B cell (primary cell): ENCODE measurements at regions not wholly inside any gene's neighbourhood (a gene's known extent, or its start where the extent isn't known, plus 50 kb on each side); places are given as distances from the start of the nearest gene placed in this dataset.

Experiments
- ATAC-seq: fragments of 200-7000 bp; cut with Tn5 transposase; one replicate; pipeline ENCODE4 v1.10.0; 2021; ENCODE audit warnings: low read depth, mild to moderate bottlenecking, moderate number of reproducible peaks, moderate library complexity
- CTCF ChIA-PET: fragments of 350-600 bp; sonication (Branson Sonifier 250); formaldehyde crosslinking; loops from one replicate; lab custom pipeline; 2021; ENCODE audit warnings: antibody characterized with exemption, inconsistent platforms; lab: Charles Lee
- POLR2A ChIA-PET: fragments of 350-600 bp; sonication (Branson Sonifier 250); formaldehyde crosslinking; loops from one replicate; lab custom pipeline; 2021; ENCODE audit warnings: antibody characterized with exemption; lab: Charles Lee
- DNase-seq: peaks from one replicate; pipeline ENCODE4 v3.0.0; 2013
- H2AFZ ChIP-seq: 2 replicates; pipeline ENCODE4 v1.6.1; 2012; ENCODE audit warnings: mild to moderate bottlenecking, low read depth, low read length; ENCODE audit not compliant: insufficient read depth, poor library complexity, severe bottlenecking
- H3K27ac ChIP-seq, 2 donors: 1 replicate in 1 of 2; 2 replicates in 1 of 2; pipeline ENCODE4 v1.5.1; 2012 to 2013; ENCODE audit warnings: low read length in 2 of 2, mild to moderate bottlenecking in 2 of 2, moderate library complexity in 1 of 2
- H3K27me3 ChIP-seq, 4 experiments: fragments of 200-600 bp in 1 of 4; sonication (generic) in 1 of 4; replicated peaks in 1 of 4; 1 replicate in 2 of 4; 2 replicates in 2 of 4; pipeline versions ENCODE4 v1.6.1 to v1.7.0; 2013 to 2016; ENCODE audit warnings: low read length in 3 of 4, mild to moderate bottlenecking in 2 of 4, mixed read lengths in 1 of 4, moderate library complexity in 1 of 4; ENCODE audit not compliant: insufficient read depth in 4 of 4, control insufficient read depth in 3 of 4; ENCODE audit errors: control extremely low read depth in 1 of 4
- H3K36me3 ChIP-seq, 2 experiments: replicated peaks in 1 of 2; 1 replicate in 1 of 2; 2 replicates in 1 of 2; pipeline versions ENCODE4 v1.6.1 to v1.7.1; 2013; ENCODE audit warnings: low read length in 1 of 2; ENCODE audit not compliant: insufficient read depth in 2 of 2, control insufficient read depth in 1 of 2; ENCODE audit errors: control extremely low read depth in 1 of 2, extremely low read depth in 1 of 2
- H3K4me1 ChIP-seq, 2 donors: fragments of 200-600 bp in 1 of 2; sonication (generic) in 1 of 2; 1 replicate in 1 of 2; 2 replicates in 1 of 2; pipeline versions ENCODE4 v1.5.1 to v1.6.1; 2013 to 2017; ENCODE audit warnings: low read length in 2 of 2; ENCODE audit not compliant: control insufficient read depth in 2 of 2, insufficient read depth in 2 of 2
- H3K4me2 ChIP-seq: replicated peaks from 2 replicates; pipeline ENCODE3; 2012; ENCODE audit warnings: mild to moderate bottlenecking, low read depth, low read length; ENCODE audit not compliant: poor library complexity, severe bottlenecking
- H3K4me3 ChIP-seq, 5 experiments: fragments of 200-600 bp in 1 of 5; sonication (generic) in 1 of 5; 1 replicate in 3 of 5; 2 replicates in 2 of 5; pipeline versions ENCODE4 v1.5.1 to v1.7.0; 2011 to 2016; ENCODE audit warnings: low read length in 4 of 5, mild to moderate bottlenecking in 4 of 5, low read depth in 2 of 5, control low read depth in 1 of 5, moderate library complexity in 1 of 5; ENCODE audit not compliant: insufficient read depth in 1 of 5; ENCODE audit errors: control extremely low read depth in 1 of 5, extremely low read depth in 1 of 5
- H3K79me2 ChIP-seq: fragments of 200-600 bp; sonication (generic); one replicate; pipeline ENCODE4 v1.6.0; 2016; ENCODE audit warnings: low read length; ENCODE audit not compliant: control insufficient read depth, insufficient read depth
- H3K9ac ChIP-seq: fragments of 200-600 bp; sonication (generic); 2 replicates; pipeline ENCODE4 v1.6.1; 2017; ENCODE audit warnings: mild to moderate bottlenecking, low read length, moderate library complexity
- H3K9me3 ChIP-seq, 3 donors: one replicate each; pipeline versions ENCODE4 v1.6.1 to v1.7.1; 2013; ENCODE audit warnings: low read length in 2 of 3; ENCODE audit not compliant: control insufficient read depth in 2 of 3, insufficient read depth in 1 of 3; ENCODE audit errors: control extremely low read depth in 1 of 3
- H4K20me1 ChIP-seq: 2 replicates; pipeline ENCODE4 v1.6.0; 2012; ENCODE audit warnings: mild to moderate bottlenecking, low read length; ENCODE audit not compliant: insufficient read depth, control insufficient read depth, poor library complexity, severe bottlenecking
- H3K27ac Mint-ChIP-seq: one replicate; pipeline ENCODE4 v1.8.0; 2021; ENCODE audit warnings: mixed read lengths
- H3K27me3 Mint-ChIP-seq: one replicate; pipeline ENCODE4 v1.8.0; 2021; ENCODE audit warnings: mixed read lengths
- H3K4me1 Mint-ChIP-seq: one replicate; pipeline ENCODE4 v1.8.0; 2021; ENCODE audit warnings: mixed read lengths
- H3K4me3 Mint-ChIP-seq: one replicate; pipeline ENCODE4 v1.8.0; 2021; ENCODE audit warnings: mixed read lengths
- H3K9me3 Mint-ChIP-seq: one replicate; pipeline ENCODE4 v1.8.0; 2022; ENCODE audit warnings: mixed read lengths; ENCODE audit not compliant: insufficient read depth
- CTCF ChIP-seq: fragments of 200-600 bp; IDR thresholded peaks from one replicate; pipeline ENCODE4 v1.8.0; 2022; ENCODE audit warnings: antibody characterized with exemption, mild to moderate bottlenecking
- EZH2 ChIP-seq: IDR thresholded peaks from 2 replicates; pipeline ENCODE4 v1.6.1; 2012; ENCODE audit warnings: borderline replicate concordance, low read depth, mild to moderate bottlenecking, moderate library complexity, low read length; ENCODE audit not compliant: insufficient read depth, poor library complexity, severe bottlenecking
- WGBS: methylation state at CpG from one replicate; pipeline ENCODE4 v1.1.5; 2013; ENCODE audit warnings: missing lambda C conversion rate; ENCODE audit not compliant: insufficient coverage; 5-methylcytosine and 5-hydroxymethylcytosine counted together
- intact Hi-C: fragments of 100-400 bp; cut with micrococcal nuclease; formaldehyde crosslinking; loops from one replicate; pipeline ENCODE4 v1.10.0; 2022

- ChIA-PET CTCF (no interaction called here), POLR2A (no interaction called here)
- Histone ChIP-seq H3K4me3 (peak overlapping the region in 1 of 5 experiments; percentile 17), H3K9me3 (no peaks in the 10 kb centered on the region), H3K4me2 (no peak overlapping the region), H2AFZ (no peak overlapping the region), H3K9ac (no peak overlapping the region), H3K4me1 (no peaks in the 10 kb centered on the region), H3K36me3 (no peaks in the 10 kb centered on the region), H3K27me3 (no peaks in the 10 kb centered on the region), H3K79me2 (no peaks in the 10 kb centered on the region), H4K20me1 (no peaks in the 10 kb centered on the region), H3K27ac (no peak overlapping the region)
- H3K4me3 Mint-ChIP-seq = peak overlapping the region; percentile 43
- no peak overlapping the region for H3K27ac Mint-ChIP-seq
- H3K9me3 Mint-ChIP-seq = no peaks in the 10 kb centered on the region
- TF ChIP-seq CTCF (no peak), EZH2 (no peak)
- DNase-seq (no peak), ATAC-seq (no peak)
- WGBS = 80% methylated on average over 1 of the region's 2 CpGs
- intact Hi-C loops = no loop called here
- H3K4me1 Mint-ChIP-seq = peaks cover 6% of the 10 kb centered on the region
- H3K27me3 Mint-ChIP-seq = no peaks in the 10 kb centered on the region
These were observed 189.4 kb upstream of the CWC22 start for GRCh38 chr2:180196419-180196977.

GRCh38 chr2:180195847-180196246 lies 188.8 kb upstream of the CWC22 start:
- ChIA-PET POLR2A (no interaction called here), CTCF (no interaction called here)
- Mint-ChIP-seq H3K27ac (no peak overlapping the region), H3K4me3 (no peak overlapping the region), H3K27me3 (no peaks in the 10 kb centered on the region), H3K9me3 (no peaks in the 10 kb centered on the region), H3K4me1 (peaks cover 6% of the 10 kb centered on the region)
- H3K79me2 ChIP-seq = no peaks in the 10 kb centered on the region
- intact Hi-C loops = no loop called here
- no peaks in the 10 kb centered on the region for H3K27me3 ChIP-seq
- no peak overlapping the region for H3K9ac ChIP-seq
- no peaks in the 10 kb centered on the region for H3K4me1 ChIP-seq
- no peak overlapping the region for H2AFZ ChIP-seq
- DNase-seq (no peak), ATAC-seq (no peak)
- no peak for TF ChIP-seq CTCF
- no peak for TF ChIP-seq EZH2
- H3K4me2 ChIP-seq = no peak overlapping the region
- no peaks in the 10 kb centered on the region for H3K9me3 ChIP-seq
- H3K4me3 ChIP-seq = no peak overlapping the region
- no peaks in the 10 kb centered on the region for H4K20me1 ChIP-seq
- H3K36me3 ChIP-seq = no peaks in the 10 kb centered on the region
- no peak overlapping the region for H3K27ac ChIP-seq
